ENCODE measurements at regions not wholly inside any gene's neighbourhood (a gene's known extent, or its start where the extent isn't known, plus 50 kb on each side); places are given as distances from the start of the nearest gene placed in this dataset.

- Mint-ChIP-seq H3K27me3 (ENCODE audit: insufficient read depth, low read depth, poor library complexity) (peaks cover 4% of the 10 kb centered on the region), H3K9me3 (no peaks in the 10 kb centered on the region), H3K36me3 (ENCODE audit: low read depth) (no peaks in the 10 kb centered on the region), H3K27ac (no peak overlapping the region), H3K4me3 (no peak overlapping the region), H3K4me1 (peaks cover 3% of the 10 kb centered on the region; the same call in 2 of the 3 replicates)
- H3F3A ChIP-seq (replicated peaks; ENCODE audit: low read depth) = no peaks in the 10 kb centered on the region
- TF ChIP-seq ZNF331 (CRISPR knock-in tag; IDR thresholded peaks at IDR 0.05; ENCODE audit: low read depth) = no peak
- no peak for TF ChIP-seq ETS1 (IDR thresholded peaks at IDR 0.05)
- TF ChIP-seq CTCF (conservative IDR thresholded peaks at IDR 0.05; ENCODE audit: low read depth in 2 of 2) = no peak
- TF ChIP-seq CREB1 (CRISPR knock-in tag; IDR thresholded peaks at IDR 0.05; ENCODE audit: low read depth) = no peak
- no peak for TF ChIP-seq NANOG (IDR thresholded peaks at IDR 0.05; ENCODE audit: borderline replicate concordance)
- TF ChIP-seq ZNF114 (CRISPR knock-in tag; IDR thresholded peaks at IDR 0.05) = no peak
- TF ChIP-seq, protein P1, sequence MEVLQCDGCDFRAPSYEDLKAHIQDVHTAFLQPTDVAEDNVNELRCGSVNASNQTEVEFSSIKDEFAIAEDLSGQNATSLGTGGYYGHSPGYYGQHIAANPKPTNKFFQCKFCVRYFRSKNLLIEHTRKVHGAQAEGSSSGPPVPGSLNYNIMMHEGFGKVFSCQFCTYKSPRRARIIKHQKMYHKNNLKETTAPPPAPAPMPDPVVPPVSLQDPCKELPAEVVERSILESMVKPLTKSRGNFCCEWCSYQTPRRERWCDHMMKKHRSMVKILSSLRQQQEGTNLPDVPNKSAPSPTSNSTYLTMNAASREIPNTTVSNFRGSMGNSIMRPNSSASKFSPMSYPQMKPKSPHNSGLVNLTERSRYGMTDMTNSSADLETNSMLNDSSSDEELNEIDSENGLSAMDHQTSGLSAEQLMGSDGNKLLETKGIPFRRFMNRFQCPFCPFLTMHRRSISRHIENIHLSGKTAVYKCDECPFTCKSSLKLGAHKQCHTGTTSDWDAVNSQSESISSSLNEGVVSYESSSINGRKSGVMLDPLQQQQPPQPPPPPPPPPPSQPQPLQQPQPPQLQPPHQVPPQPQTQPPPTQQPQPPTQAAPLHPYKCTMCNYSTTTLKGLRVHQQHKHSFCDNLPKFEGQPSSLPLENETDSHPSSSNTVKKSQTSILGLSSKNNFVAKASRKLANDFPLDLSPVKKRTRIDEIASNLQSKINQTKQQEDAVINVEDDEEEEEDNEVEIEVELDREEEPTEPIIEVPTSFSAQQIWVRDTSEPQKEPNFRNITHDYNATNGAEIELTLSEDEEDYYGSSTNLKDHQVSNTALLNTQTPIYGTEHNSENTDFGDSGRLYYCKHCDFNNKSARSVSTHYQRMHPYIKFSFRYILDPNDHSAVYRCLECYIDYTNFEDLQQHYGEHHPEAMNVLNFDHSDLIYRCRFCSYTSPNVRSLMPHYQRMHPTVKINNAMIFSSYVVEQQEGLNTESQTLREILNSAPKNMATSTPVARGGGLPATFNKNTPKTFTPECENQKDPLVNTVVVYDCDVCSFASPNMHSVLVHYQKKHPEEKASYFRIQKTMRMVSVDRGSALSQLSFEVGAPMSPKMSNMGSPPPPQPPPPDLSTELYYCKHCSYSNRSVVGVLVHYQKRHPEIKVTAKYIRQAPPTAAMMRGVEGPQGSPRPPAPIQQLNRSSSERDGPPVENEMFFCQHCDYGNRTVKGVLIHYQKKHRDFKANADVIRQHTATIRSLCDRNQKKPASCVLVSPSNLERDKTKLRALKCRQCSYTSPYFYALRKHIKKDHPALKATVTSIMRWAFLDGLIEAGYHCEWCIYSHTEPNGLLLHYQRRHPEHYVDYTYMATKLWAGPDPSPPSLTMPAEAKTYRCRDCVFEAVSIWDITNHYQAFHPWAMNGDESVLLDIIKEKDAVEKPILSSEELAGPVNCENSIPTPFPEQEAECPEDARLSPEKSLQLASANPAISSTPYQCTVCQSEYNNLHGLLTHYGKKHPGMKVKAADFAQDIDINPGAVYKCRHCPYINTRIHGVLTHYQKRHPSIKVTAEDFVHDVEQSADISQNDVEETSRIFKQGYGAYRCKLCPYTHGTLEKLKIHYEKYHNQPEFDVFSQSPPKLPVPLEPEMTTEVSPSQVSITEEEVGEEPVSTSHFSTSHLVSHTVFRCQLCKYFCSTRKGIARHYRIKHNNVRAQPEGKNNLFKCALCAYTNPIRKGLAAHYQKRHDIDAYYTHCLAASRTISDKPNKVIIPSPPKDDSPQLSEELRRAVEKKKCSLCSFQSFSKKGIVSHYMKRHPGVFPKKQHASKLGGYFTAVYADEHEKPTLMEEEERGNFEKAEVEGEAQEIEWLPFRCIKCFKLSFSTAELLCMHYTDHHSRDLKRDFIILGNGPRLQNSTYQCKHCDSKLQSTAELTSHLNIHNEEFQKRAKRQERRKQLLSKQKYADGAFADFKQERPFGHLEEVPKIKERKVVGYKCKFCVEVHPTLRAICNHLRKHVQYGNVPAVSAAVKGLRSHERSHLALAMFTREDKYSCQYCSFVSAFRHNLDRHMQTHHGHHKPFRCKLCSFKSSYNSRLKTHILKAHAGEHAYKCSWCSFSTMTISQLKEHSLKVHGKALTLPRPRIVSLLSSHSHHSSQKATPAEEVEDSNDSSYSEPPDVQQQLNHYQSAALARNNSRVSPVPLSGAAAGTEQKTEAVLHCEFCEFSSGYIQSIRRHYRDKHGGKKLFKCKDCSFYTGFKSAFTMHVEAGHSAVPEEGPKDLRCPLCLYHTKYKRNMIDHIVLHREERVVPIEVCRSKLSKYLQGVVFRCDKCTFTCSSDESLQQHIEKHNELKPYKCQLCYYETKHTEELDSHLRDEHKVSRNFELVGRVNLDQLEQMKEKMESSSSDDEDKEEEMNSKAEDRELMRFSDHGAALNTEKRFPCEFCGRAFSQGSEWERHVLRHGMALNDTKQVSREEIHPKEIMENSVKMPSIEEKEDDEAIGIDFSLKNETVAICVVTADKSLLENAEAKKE (CRISPR knock-in tag; IDR thresholded peaks at IDR 0.05) = no peak
- TF ChIP-seq POLR2AphosphoS5 (IDR thresholded peaks at IDR 0.05; ENCODE audit: low read depth) = no peak
- no peak for TF ChIP-seq JUNB (IDR thresholded peaks at IDR 0.05; ENCODE audit: unreplicated experiment)
- no peak for TF ChIP-seq STAT1 (IDR thresholded peaks at IDR 0.05; ENCODE audit: unreplicated experiment)
- no peak for TF ChIP-seq REST (IDR thresholded peaks at IDR 0.05; ENCODE audit: unreplicated experiment)
- no peak for TF ChIP-seq EZH2phosphoT487 (IDR thresholded peaks at IDR 0.05; ENCODE audit: unreplicated experiment)
- TF ChIP-seq EZH2 (IDR thresholded peaks at IDR 0.05; ENCODE audit: low read depth, unreplicated experiment) = no peak
- DNase-seq (ENCODE audit: low spot score) (no peak), ATAC-seq (no peak)
- no peak overlapping the region for H3K27ac ChIP-seq (ENCODE audit: low read depth)
- 0 out of 2 replicates have a peak, but pooled peaks cover 2% of the 10 kb centered on the region for H3K9me2 ChIP-seq (ENCODE audit: insufficient read depth)
- H3K4me2 ChIP-seq = no peak overlapping the region
- no peaks in the 10 kb centered on the region for H4K20me1 ChIP-seq (replicated peaks; ENCODE audit: insufficient read depth)
- H3K79me2 ChIP-seq (replicated peaks; ENCODE audit: insufficient read depth) = no peaks in the 10 kb centered on the region
- H2AFZ ChIP-seq = no peak overlapping the region
- no peaks in the 10 kb centered on the region for H3K27me3 ChIP-seq (ENCODE audit: insufficient read depth)
- no peaks in the 10 kb centered on the region for H3K36me3 ChIP-seq (ENCODE audit: insufficient read depth)
- H3K4me3 ChIP-seq = no peak overlapping the region
- no peaks in the 10 kb centered on the region; the same call in 1 of the 2 replicates for H3K4me1 ChIP-seq (ENCODE audit: insufficient read depth)
These were observed 148.6 kb upstream of the WNT4 start for GRCh38 chr1:22291494-22291893.
